Stimulated activated CD8-positive, alpha-beta memory T cell treated with anti-CD3 and anti-CD28 coated beads, Interleukin-4, amount 100 ng/mL, for 1 hour (primary cell): ENCODE measurements at regions not wholly inside any gene's neighbourhood (a gene's known extent, or its start where the extent isn't known, plus 50 kb on each side); places are given as distances from the start of the nearest gene placed in this dataset.
"Not testable (repeated sequence)": the region's sequence is repeated elsewhere in the genome, so short reads cannot be mapped to it uniquely, and the experiment has no call there.

Experiments used
- DNase-seq, 2 donors: peaks; one replicate each; pipeline ENCODE4 v3.0.0-alpha.2; 2020; ENCODE audit warnings: low read depth in 2 of 2, low spot score in 1 of 2

GRCh38 chr1:66455446-66455845 lies 78.5 kb upstream of the SGIP1 start:
- no peak for DNase-seq

GRCh38 chr1:66460776-66461175 lies 73.2 kb upstream of the SGIP1 start:
- no peak for DNase-seq

GRCh38 chr1:66462313-66462712 lies 71.6 kb upstream of the SGIP1 start:
- DNase-seq, result no peak

GRCh38 chr1:66464351-66464750 lies 69.6 kb upstream of the SGIP1 start:
- no peak for DNase-seq

GRCh38 chr1:66464802-66465201 lies 69.2 kb upstream of the SGIP1 start:
- no peak for DNase-seq

- not testable (repeated sequence) for DNase-seq
These were observed 67.3 kb upstream of the SGIP1 start for GRCh38 chr1:66466695-66467094.

- DNase-seq, result no peak
These were observed 65.2 kb upstream of the SGIP1 start for GRCh38 chr1:66468722-66469121.

- DNase-seq, result no peak
These were observed 58.0 kb upstream of the SGIP1 start for GRCh38 chr1:66475940-66476339.

- no peak for DNase-seq
These were observed 57.2 kb upstream of the SGIP1 start for GRCh38 chr1:66476774-66477173.

- DNase-seq, result no peak
These were observed 55.8 kb upstream of the SGIP1 start for GRCh38 chr1:66478116-66478515.

GRCh38 chr1:66480162-66480561 lies 53.8 kb upstream of the SGIP1 start:
- DNase-seq, result no peak

- not testable (repeated sequence) for DNase-seq
These were observed 52.7 kb upstream of the SGIP1 start for GRCh38 chr1:66481215-66481614.
